Lung (tissue), 11 donors: ENCODE measurements at regions not wholly inside any gene's neighbourhood (a gene's known extent, or its start where the extent isn't known, plus 50 kb on each side); places are given as distances from the start of the nearest gene placed in this dataset.

Source experiments
- ATAC-seq: fragments of 200-7000 bp; cut with Tn5 transposase; one replicate; pipeline ENCODE4 v1.9.1; 2020; ENCODE audit warnings: moderate number of reproducible peaks; ENCODE audit not compliant: insufficient read depth, low FRiP score
- DNase-seq, 3 donors: peaks; one replicate each; pipeline ENCODE4 v3.0.0-alpha.2; 2013 to 2017
- H3K27ac ChIP-seq, 2 donors: one replicate each; pipeline ENCODE4 v1.5.1; 2013; ENCODE audit warnings: mild to moderate bottlenecking in 2 of 2, moderate library complexity in 2 of 2, control low read depth in 1 of 2, inconsistent platforms in 1 of 2, low read depth in 1 of 2, low read length in 1 of 2
- H3K27me3 ChIP-seq, 3 donors: one replicate each; pipeline ENCODE4 v1.5.1; 2013; ENCODE audit warnings: low read length in 2 of 3; ENCODE audit not compliant: control insufficient read depth in 3 of 3, insufficient read depth in 3 of 3
- H3K36me3 ChIP-seq, 4 donors: one replicate each; pipeline ENCODE4 v1.5.1; 2013; ENCODE audit warnings: low read length in 4 of 4, mild to moderate bottlenecking in 1 of 4, moderate library complexity in 1 of 4; ENCODE audit not compliant: control insufficient read depth in 4 of 4, insufficient read depth in 4 of 4
- H3K4me1 ChIP-seq, 5 donors: one replicate each; pipeline ENCODE4 v1.5.1; 2013; ENCODE audit warnings: low read length in 5 of 5, mild to moderate bottlenecking in 2 of 5, moderate library complexity in 1 of 5; ENCODE audit not compliant: control insufficient read depth in 5 of 5, insufficient read depth in 5 of 5
- H3K4me3 ChIP-seq: one replicate; pipeline ENCODE4 v1.5.1; 2013; ENCODE audit warnings: mild to moderate bottlenecking, control low read depth, moderate library complexity
- H3K9ac ChIP-seq, 2 donors: one replicate each; pipeline ENCODE4 v1.5.1; 2013; ENCODE audit warnings: low read length in 2 of 2, control low read depth in 1 of 2; ENCODE audit not compliant: insufficient read depth in 1 of 2
- H3K9me3 ChIP-seq, 4 donors: one replicate each; pipeline ENCODE4 v1.5.1; 2013; ENCODE audit warnings: low read length in 3 of 4, mild to moderate bottlenecking in 1 of 4, moderate library complexity in 1 of 4; ENCODE audit not compliant: control insufficient read depth in 4 of 4, insufficient read depth in 3 of 4
- CTCF ChIP-seq: IDR thresholded peaks from 2 replicates; pipeline ENCODE4 v1.5.1; 2012; ENCODE audit warnings: mild to moderate bottlenecking; ENCODE audit errors: control extremely low read depth, extremely low read depth
- WGBS, 2 donors: extraction: QIAGEN DNeasy Blood & Tissue Kit; methylation state at CpG; one replicate each; pipeline ENCODE4 v1.1.7; 2013; 5-methylcytosine and 5-hydroxymethylcytosine counted together
- donor health status: control.
- donor health status: control.
- donor health status: Bipolar disorder and iron deficiency.
- donor health status: healthy.
- donor health status: DM: yes; HTN: yes; CAD: no.

DNA sequence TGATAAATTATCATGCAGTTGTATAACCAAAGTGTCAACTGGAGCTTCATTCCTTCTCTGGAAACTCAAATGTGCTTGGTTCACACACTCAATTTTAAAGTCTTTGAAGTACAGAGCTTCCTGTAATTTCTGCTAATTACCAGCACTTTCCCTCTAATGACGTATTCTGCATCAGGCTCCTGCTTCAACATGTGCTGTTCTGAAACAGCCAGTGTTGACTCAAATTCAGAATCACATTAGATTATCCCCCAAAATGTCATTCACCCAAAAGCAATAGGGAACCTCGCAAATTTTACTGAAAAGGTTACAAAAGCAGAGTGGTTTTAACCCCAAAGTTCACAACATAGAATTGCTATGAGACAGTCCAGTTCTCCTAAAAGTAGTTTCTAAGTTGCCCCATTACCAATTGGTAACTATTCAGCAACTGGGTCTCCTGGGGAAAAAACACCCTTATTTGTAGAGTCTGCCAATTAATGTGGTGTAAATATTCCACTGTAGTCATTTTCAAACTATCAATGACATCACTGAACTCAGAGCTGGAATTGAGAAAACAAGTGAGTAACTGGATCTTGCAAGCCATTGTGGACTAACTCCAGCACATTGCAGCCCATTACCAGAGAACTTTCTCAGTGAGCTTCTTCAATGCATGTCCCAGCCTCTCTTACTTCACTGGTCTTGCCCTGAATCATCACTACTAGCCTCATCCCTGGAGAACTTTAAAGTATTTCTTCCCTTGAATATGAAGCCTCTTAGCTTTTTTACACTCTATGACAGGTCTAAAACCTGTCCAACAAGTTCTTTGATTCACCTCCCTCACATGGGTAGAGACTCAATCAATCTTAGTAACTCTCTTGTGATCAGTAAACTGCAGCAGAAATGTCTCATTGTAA lies 955.4 kb downstream of the EFNB2 start:
- 84 to 96% methylated on average over 2 of the region's 2 CpGs for WGBS, 2 donors
- ATAC-seq = no peak
- DNase-seq = no peak
- Histone ChIP-seq H3K27me3 (no peaks in the 10 kb centered on the region), H3K4me3 (no peak overlapping the region), H3K4me1 (no peaks in the 10 kb centered on the region), H3K9ac (no peak overlapping the region), H3K36me3 (no peaks in the 10 kb centered on the region), H3K9me3 (peaks cover 0 to 4% (median 2%) of the 10 kb centered on the region in 4 donors), H3K27ac (no peak overlapping the region)
- TF ChIP-seq CTCF = no peak

DNA sequence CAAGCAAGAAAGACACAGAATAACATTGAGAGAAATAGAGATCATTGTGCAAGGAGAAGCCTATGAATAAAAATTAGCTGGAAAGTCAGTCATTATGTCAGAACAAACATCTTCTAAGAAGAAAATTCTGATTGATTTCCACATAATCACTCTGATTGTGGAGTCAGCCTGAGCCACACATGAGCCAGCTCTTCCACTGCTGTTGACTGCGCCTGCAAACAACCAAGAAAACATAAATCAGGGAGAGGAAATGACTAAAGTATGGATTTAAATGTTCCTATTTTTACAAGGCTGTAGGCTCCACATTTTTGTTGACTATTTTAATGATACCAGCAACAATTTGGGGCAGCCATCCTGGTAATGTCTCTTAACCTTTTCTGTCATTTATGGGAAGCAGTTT lies 962.3 kb downstream of the EFNB2 start:
- Histone ChIP-seq H3K27me3 (no peaks in the 10 kb centered on the region), H3K9me3 (peaks cover 0 to 2% (median 0%) of the 10 kb centered on the region in 4 donors), H3K9ac (no peak overlapping the region), H3K36me3 (no peaks in the 10 kb centered on the region), H3K4me1 (peaks cover 0 to 2% (median 0%) of the 10 kb centered on the region in 5 donors), H3K4me3 (no peak overlapping the region), H3K27ac (no peak overlapping the region)
- WGBS, 2 donors = 68 to 77% methylated on average over 1 of the region's 1 CpG
- no peak for TF ChIP-seq CTCF
- DNase-seq = no peak
- no peak for ATAC-seq

- ATAC-seq = no peak
- Histone ChIP-seq H3K9me3 (no peaks in the 10 kb centered on the region), H3K27ac (no peak overlapping the region), H3K9ac (no peak overlapping the region), H3K4me1 (peaks cover 0 to 2% (median 0%) of the 10 kb centered on the region in 5 donors), H3K4me3 (no peak overlapping the region), H3K36me3 (no peaks in the 10 kb centered on the region), H3K27me3 (no peaks in the 10 kb centered on the region)
- WGBS, 2 donors = 84 to 87% methylated on average over 1 of the region's 1 CpG
- TF ChIP-seq CTCF = no peak
- DNase-seq = no peak
Measured at GRCh38 chr13:105572401-105572800, 963.1 kb downstream of the EFNB2 start.
